Brain pericyte (primary cell): ENCODE measurements at regions not wholly inside any gene's neighbourhood (a gene's known extent, or its start where the extent isn't known, plus 50 kb on each side); places are given as distances from the start of the nearest gene placed in this dataset.

Experiments
- DNase-seq: peaks from one replicate; pipeline ENCODE4 v3.0.0-alpha.2; 2012; ENCODE audit warnings: low read depth, low spot score

GRCh38 chr5:107263387-107264018, 407.2 kb downstream of the EFNA5 start:
- no peak for DNase-seq

GRCh38 chr5:107257885-107258520, 412.7 kb downstream of the EFNA5 start:
- DNase-seq: no peak

GRCh38 chr5:107254902-107255234, 415.9 kb downstream of the EFNA5 start:
- DNase-seq: no peak

- DNase-seq: no peak
Observed at GRCh38 chr5:107254214-107254901, 416.4 kb downstream of the EFNA5 start.

GRCh38 chr5:107253246-107253645, 417.5 kb downstream of the EFNA5 start:
- DNase-seq: no peak

DNA sequence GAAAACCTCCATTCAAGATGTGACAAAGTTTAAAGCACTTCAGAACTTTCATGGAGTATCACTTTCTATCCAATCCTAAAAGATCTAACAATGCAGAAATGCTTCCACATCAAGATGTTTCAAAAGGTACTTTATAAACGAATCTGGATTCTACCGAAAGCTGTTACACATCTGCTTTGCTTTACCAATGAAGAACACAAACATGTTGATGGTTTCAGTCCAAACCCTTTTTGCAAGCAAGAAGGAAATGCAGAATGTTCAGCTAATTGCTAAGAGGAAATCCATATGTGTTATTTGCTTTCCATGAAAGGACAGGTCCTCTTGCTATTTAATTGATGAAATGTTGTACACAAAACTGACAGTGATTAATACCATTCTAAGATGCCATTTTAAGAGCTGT, 419.6 kb downstream of the EFNA5 start:
- no peak for DNase-seq

DNA sequence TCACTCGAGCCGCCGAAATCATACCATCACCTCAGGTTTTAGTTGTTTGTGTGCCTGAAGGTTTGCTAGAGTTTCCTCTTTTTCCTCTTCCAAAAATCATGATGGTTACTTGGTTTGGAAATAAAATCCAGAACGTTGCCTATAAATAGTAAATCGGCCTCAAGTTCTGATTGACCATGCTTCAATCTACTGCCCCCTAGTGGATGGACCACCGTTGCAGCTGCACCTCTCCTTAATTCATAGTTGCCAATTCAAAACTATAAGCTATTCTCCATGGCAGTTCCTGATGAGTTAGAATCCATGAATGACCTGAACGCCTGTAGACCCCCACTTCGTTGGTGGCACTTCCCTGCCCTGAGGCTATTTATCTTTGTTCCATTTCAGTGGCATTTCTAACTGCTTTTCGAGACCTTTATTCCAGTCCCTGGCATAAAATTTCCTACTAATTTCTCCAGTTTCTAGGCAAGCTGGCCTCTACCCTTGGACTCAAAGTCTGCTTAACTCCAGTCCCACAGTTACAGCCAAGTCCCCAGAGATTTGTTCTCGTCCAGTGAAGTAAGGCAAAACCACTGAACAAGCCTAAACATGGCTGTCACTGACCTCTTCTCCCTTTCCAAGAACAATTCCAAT, 422.6 kb downstream of the EFNA5 start:
- DNase-seq: no peak

DNA sequence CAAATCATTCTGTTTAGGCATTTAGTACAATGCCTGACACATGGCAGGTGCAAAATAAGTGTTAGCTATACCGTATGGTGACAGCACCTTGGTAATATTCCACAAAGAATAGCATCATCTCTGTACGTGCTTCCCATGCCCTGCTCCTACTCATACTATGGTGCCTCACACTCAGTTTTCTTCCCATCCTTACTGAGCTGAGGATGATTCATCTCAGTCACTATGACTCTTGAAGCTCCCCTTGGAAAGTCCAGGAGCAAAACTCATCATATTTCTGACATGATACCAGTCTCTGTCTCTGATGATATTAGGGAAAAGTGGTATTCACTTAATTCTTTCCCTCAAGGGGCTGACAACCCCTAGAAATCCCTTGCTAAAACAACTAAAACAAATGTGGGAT, 423.3 kb downstream of the EFNA5 start:
- DNase-seq: no peak

- DNase-seq: no peak
Observed at GRCh38 chr5:107243220-107243579, 427.5 kb downstream of the EFNA5 start.

DNA sequence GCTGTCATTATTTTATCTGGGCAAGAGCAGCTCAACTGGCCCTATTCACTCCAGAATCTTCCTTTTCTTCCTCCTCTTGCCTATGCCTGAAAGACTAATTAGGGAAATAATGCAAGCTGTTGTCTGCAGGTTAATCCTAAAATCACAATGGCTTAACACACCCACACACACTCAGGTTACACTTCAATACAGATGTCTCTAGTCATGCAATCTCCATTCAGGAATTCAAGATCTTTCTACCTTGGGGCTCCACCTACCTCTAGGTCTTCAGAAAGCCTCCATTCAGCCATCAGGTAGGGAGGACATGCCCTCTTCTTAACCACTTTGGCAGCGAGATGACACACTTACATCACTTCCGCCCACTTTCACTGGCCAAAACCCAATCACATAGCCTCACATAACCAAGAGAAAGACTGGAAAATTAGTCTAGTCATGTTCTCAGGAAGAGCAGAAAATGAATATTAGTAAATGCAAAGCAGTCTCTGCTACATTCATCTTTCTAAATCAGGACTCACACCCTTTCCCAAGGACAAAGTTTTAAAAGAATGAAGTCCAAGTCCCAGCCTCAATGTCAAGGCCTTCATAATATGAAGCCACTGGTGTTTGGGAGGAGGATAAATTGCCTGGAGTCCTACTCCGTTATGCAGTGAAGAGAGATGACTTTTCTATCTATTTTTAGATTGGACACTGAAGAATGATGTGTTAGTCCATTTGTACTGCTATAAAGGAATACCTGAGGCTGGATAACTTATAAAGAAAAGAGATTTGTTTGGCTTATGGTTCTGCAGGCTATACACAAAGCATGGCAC, 428.1 kb downstream of the EFNA5 start:
- no peak for DNase-seq

GRCh38 chr5:107241841-107242240, 428.9 kb downstream of the EFNA5 start:
- no peak for DNase-seq

DNA sequence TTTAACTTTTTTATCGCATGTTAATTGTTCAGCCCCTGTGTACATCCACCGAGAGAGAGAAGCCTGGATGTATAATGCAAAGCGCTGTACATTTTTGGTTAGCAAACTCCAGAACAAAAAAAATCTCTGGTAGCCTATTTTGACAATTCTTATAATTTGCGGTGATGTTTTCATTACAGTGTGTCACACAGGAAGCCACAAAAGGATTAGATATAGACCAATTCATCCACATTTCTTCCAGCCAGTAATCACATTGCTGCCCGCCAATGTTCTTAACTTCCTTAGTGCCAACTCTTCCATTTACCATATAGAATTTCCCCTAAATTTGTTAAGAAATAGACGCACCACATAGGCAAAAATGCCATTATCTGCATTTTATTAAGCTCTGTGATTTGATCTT, 435.6 kb downstream of the EFNA5 start:
- DNase-seq: no peak

DNA sequence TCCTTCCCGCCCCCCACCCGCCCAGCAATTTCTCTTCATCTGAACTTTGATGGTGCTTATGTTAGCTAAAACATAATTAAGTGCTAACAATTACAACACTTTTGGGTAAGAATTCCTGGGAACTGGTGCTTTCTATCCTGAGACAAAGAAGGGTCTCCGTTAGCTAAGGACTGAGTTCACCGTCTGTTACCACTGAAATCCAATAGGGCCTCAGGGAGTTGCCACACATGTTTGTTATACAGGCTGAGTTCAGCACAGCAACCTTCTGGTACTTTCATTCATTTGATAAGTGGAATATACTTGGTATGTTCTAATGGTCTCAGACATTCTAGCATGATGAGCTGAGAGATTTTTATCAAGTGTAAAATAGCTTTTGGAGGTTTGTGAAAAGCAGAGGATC, 437.9 kb downstream of the EFNA5 start:
- DNase-seq: no peak

DNA sequence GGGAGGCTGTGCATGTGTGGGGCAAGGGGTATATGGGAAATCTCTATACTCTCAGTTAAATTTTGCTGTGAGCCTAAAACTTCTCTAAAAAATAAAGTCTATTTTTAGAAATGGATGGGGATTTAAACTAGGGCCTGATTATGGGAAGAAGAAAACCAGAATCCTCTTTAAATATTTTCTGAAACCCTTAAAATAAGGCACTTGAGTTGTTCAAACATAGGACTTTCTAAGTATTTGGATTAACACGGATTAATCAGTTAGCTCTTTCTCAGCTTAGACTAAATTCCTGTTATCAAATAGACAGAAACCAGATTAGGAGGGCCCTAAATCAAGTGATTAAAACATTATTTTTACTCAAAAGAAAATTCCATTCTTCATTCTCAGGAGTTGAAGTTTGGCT, 438.4 kb downstream of the EFNA5 start:
- no peak for DNase-seq

- DNase-seq: no peak
Observed at GRCh38 chr5:107231191-107231590, 439.5 kb downstream of the EFNA5 start.

DNA sequence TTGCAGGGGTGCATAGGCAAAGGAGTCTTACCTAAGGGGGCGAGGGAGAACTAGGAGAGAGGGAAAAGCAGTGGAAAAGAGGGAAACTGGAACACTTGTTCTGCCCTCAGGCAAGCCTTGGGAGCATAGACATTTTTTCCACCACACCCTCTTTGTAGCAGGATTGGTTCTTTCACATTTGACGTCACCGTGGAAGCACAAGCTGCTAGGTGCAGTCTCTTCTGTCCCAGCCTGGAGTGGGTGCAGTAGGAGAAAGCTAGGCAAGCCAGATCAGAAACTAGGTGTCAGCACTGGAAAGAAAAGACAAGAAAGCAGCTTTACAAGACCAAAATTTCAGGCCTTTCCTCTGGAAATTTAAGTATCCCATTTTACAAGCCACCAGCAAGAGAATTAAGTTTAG, 440.4 kb downstream of the EFNA5 start:
- no peak for DNase-seq

GRCh38 chr5:107228226-107228625, 442.5 kb downstream of the EFNA5 start:
- no peak for DNase-seq

DNA sequence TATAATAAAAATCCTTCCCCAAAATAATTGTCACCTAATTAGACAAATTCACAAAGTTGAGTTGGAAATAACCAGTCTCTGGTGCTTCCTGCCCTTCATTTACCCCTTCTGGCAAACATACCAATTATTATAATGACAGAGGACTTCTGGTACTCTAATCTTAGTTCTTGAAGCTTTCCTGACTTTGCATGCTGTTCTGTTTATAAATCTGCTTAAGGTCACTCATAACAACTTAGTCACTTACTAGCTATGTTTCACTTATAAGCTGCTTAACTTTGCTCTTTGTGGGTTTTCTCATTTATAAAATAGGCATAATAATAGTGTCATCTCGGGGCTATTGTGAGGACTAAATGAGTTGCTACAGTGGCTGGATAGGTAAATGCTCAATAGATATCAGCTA, 446.5 kb downstream of the EFNA5 start:
- DNase-seq: no peak

- DNase-seq: no peak
Observed at GRCh38 chr5:107223066-107223465, 447.7 kb downstream of the EFNA5 start.

DNA sequence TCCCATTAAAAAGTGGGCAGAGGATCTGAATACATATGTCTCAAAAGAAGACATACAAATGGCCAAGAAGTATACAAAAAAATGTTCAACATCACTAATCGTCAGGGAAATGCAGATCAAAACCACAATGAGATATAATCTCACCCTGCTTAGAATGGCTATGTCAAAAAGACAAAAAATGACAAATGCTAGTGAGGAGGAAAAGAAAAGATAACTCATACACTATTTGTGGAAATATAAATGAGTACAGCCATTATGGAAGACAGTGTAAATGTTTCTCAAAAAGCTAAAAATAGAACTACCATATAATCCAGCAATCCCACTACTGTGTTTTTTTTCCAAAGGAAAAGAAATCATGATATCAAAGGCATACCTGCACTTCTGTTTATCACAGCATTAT, 450.7 kb downstream of the EFNA5 start:
- no peak for DNase-seq

DNA sequence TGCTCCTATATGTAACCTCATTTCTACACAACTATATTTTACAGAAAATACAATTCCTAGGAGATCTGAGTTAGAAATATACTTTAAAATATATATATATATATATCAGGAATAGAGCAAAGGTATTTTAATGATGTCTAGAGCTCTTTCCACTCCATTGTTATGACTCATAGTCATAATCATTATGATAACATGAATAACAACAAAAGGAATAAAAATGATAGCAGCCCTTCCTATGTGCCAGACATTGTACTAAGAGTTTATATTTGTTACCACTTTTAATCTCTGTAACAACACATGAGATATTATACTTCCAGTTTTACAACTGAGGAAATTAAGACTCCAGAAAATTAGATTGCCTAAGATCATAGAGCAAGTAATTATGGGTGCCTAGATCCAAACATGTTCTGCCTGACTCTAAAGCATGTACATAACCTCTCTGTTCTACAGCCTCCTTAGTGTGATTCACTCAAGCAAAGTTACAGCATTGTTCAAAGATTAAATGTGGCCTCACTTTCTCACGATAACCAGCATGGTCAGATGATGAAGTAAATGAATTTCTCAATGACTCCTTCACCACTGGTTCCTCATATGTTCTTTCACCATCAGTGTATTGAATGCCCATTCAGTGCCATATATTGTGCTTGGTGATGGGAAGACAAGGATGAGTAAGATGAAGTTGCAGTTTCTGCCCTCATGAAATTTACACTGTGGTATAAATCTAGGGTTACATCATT, 452.1 kb downstream of the EFNA5 start:
- no peak for DNase-seq
